GM18868 (cell line): ENCODE measurements at regions not wholly inside any gene's neighbourhood (a gene's known extent, or its start where the extent isn't known, plus 50 kb on each side); places are given as distances from the start of the nearest gene placed in this dataset.
A peak's percentile ranks its signal among the peaks of the same experiment; 100 is the strongest.
"Not testable (repeated sequence)": the region's sequence is repeated elsewhere in the genome, so short reads cannot be mapped to it uniquely, and the experiment has no call there.

ENCODE experiments used
- ATAC-seq: cut with Tn5 transposase; IDR thresholded peaks from one replicate; pipeline ENCODE4 v1.9.1; 2021; ENCODE audit warnings: mild to moderate bottlenecking, moderate library complexity; ENCODE audit not compliant: unreplicated experiment

- no peak for ATAC-seq
These were observed 75.0 kb upstream of the TENM4 start for GRCh38 chr11:79515781-79516180.

- ATAC-seq = no peak
These were observed 73.9 kb upstream of the TENM4 start for GRCh38 chr11:79514695-79515094.

- no peak for ATAC-seq
These were observed 73.5 kb upstream of the TENM4 start for GRCh38 chr11:79514290-79514689.

DNA sequence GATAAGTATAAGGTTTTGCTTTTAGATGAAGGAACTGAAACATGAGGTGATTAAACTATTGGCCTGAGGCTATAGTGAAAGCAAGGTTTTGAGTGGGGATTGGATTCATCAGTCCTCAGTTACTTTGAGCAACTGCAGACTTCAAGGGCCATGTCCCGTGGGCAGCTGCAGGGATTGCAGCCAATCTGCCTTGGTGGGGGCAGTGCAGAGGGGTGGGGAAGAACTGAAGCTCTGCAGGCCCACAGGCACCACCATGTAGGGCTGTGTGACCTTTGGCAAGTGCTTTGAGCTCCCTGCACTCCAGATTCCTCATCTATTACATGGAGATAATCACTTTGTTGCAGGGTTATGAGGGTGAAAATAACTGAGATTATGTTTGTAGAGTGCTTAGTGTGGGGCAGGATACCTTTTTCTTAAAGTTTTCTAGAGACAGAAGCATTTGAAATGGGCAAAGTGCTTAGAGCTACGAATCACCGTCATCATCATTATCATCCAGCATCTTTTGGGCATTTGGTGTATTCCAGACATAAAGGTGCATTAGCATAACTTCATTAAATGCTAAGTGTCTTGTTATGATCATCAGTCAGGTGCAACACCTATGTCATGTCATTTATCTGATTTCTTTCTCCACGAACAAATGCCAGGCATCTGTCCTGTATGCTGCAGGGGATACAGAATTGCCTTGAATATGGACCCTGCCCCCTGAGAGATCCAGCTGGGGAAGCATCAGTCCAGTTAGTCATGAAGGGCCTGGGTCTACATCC lies 72.1 kb upstream of the TENM4 start:
- no peak for ATAC-seq

- ATAC-seq = no peak
These were observed 70.1 kb upstream of the TENM4 start for GRCh38 chr11:79510960-79511359.

- no peak for ATAC-seq
These were observed 67.6 kb upstream of the TENM4 start for GRCh38 chr11:79508461-79508860.

GRCh38 chr11:79507706-79508105 lies 66.9 kb upstream of the TENM4 start:
- no peak for ATAC-seq

DNA sequence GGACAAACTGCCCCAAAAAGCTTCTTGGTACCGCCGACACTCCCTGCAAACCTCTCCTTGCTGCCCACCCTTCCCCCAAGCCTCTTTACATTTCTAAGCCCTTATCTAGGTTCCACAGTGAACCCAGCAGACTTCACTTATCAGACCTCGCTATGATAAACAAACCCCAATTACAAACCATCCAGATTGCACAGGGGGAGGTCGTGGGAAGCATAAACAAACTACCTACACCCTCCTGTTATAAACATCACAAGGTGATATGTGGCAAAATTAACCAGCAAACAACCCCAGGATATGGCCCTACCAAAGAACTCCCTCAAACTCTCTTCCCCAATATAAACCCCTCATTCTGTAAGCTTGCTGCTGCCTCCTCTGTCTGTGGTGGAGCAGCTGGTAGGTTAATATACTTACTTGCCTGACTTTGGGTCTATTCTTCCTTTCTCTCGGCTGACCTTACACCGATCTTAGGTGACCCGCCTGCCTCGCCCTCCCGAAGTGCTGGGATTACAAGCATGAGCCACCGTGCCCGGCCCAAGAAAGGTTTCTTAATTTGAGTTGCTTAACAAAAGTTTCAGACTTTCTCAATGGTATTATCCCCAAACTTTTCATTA lies 66.0 kb upstream of the TENM4 start:
- ATAC-seq = no peak

- no peak for ATAC-seq
These were observed 65.3 kb upstream of the TENM4 start for GRCh38 chr11:79506124-79506523.

DNA sequence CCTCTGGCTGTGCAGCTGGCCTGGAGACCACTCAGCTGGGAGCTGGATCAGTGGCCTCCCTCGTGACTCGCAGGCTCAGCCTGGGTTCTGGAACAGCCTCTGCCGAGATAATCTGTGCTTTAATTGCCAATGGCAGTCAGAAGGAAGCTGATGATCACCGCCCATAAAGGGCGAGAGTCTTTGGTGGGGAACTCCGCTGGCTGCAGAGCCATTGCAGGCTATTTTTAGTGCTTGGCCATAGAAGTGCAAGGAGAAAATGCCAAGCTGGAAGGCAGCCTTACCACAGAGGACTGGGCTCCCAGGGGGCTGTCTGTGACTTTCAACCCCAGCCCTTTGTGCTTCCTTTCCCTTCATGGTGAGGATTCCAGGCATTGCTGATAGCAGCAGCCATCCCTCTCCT lies 62.2 kb upstream of the TENM4 start:
- no peak for ATAC-seq

DNA sequence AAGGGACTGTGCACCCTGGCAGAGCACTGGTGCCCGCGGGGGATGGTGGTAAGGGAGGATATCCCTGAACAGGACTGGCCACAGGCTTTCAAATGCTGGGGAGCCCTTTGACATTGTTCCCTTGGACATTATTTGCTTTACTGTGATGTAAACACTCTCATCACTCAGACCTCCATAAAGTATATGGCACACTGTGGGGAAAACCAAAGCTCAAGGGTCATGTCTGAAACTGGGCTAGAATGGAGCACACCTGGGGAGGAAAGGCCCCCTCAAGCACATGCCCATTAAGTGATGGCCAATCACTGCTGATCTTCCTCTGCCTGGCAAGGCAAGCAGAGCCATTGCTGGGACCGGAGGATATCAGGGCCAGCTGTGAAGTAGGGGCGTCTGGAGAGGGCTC lies 60.9 kb upstream of the TENM4 start:
- no peak for ATAC-seq

- not testable (repeated sequence) for ATAC-seq
These were observed 59.1 kb upstream of the TENM4 start for GRCh38 chr11:79499929-79500328.

- ATAC-seq = no peak
These were observed 57.8 kb upstream of the TENM4 start for GRCh38 chr11:79498667-79499066.

- peak; percentile 92 for ATAC-seq
These were observed 52.8 kb upstream of the TENM4 start for GRCh38 chr11:79493555-79494171.

DNA sequence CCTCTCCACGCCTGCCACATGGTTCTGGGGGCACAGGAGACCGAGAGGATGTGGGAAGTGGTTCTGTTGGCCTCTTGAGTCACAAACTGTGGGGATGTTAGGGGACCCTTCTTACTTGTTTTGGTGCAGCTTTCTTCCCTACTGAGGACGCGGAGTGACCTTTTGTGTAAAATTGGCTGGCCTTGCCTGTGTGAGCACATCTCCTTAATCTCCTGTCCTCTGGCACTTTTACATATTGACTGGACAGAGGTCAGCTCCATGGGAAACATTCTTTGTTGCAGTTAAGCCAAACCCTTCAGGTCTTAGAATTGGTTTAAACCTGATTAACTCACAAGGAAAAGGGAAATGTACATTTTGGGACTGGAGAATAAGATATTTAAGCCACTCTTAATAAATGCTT lies 51.2 kb upstream of the TENM4 start:
- ATAC-seq = no peak
